ENCODE measurements at regions not wholly inside any gene's neighbourhood (a gene's known extent, or its start where the extent isn't known, plus 50 kb on each side); places are given as distances from the start of the nearest gene placed in this dataset.

- peak; percentile 89 for DNase-seq (ENCODE audit: low spot score)
- peak overlapping the region; percentile 47 to 74 for H3K27ac ChIP-seq
- TF ChIP-seq, protein P1, sequence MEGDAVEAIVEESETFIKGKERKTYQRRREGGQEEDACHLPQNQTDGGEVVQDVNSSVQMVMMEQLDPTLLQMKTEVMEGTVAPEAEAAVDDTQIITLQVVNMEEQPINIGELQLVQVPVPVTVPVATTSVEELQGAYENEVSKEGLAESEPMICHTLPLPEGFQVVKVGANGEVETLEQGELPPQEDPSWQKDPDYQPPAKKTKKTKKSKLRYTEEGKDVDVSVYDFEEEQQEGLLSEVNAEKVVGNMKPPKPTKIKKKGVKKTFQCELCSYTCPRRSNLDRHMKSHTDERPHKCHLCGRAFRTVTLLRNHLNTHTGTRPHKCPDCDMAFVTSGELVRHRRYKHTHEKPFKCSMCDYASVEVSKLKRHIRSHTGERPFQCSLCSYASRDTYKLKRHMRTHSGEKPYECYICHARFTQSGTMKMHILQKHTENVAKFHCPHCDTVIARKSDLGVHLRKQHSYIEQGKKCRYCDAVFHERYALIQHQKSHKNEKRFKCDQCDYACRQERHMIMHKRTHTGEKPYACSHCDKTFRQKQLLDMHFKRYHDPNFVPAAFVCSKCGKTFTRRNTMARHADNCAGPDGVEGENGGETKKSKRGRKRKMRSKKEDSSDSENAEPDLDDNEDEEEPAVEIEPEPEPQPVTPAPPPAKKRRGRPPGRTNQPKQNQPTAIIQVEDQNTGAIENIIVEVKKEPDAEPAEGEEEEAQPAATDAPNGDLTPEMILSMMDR (IDR thresholded peaks at IDR 0.05), result no peak
- peak overlapping the region; percentile 62 for H3K4me3 ChIP-seq
Measured at GRCh38 chr5:173671121-173671949, 54.9 kb upstream of the BOD1 start.

DNA sequence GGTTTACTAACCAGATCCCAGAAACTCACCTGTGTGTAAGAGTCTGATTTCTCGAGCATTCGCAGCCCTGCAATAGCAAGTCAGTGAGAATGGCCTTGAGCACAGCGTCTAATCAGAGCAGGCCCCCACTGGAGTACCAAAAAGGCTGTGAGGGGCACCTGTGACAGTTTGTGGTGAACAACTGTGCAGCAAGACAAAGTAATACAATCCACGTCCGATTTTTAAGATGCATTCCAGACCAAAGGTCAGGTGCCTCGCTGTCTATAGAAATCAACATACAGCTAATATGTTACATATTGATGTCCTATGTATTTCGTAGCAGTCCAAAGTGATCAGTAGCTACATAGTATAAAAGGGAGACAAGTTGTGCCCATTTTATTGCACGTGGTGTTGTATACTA lies 55.7 kb upstream of the BOD1 start:
- no peak overlapping the region for H3K4me3 ChIP-seq
- no peak overlapping the region for H3K27ac ChIP-seq
- TF ChIP-seq, protein P1 (IDR thresholded peaks at IDR 0.05), result no peak
- DNase-seq (ENCODE audit: low spot score), result no peak

GRCh38 chr5:173672891-173673290 lies 56.4 kb upstream of the BOD1 start:
- TF ChIP-seq, protein P1 (IDR thresholded peaks at IDR 0.05), result no peak
- Histone ChIP-seq H3K4me3 (no peak overlapping the region), H3K27ac (no peak overlapping the region)
- DNase-seq (ENCODE audit: low spot score), result no peak

DNA sequence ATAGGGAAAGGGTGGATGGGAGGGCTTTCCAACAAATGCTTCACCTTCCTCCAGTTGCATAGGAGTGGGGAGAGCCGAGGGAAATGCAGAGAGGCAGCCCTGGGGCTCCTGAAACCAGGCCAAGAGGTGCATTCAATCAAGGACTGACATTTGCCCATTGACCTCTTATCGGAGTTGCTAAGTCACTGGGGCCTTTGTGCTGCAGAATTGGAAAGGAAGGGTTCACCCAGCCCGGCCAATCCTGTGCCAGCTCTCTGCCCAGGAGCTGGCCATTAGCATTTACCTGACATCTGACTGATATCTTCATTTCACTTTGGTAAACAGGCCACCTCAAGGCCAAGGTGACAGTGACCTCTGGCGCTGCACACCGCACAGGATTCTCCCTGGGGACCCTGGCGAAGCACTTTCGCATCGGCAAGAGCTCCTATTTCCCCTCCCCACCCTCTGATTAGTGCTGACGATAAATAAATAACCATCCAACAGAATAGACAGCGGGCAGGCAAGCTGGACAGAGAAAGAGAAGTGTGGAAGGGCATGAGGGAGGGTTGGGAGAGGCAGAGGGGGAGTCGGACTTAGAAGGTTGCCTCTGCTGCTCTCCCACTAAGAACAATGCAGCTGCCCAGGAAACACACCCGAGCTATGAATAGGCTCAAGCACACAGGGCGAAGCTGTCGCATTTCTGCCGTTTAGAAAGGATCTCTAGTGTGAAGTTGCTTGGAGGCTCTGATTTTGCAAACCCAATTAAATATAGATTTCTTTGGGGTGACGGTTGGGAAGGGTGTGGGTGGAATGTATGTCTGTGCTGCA lies 57.0 kb upstream of the BOD1 start:
- no peak for DNase-seq (ENCODE audit: low spot score)
- Histone ChIP-seq H3K4me3 (no peak overlapping the region), H3K27ac (no peak overlapping the region)
- TF ChIP-seq, protein P1 (IDR thresholded peaks at IDR 0.05), result no peak

GRCh38 chr5:173675287-173675996 lies 59.0 kb upstream of the BOD1 start:
- no peak overlapping the region for H3K4me3 ChIP-seq
- no peak overlapping the region for H3K27ac ChIP-seq
- no peak for DNase-seq (ENCODE audit: low spot score)
- TF ChIP-seq, protein P1 (IDR thresholded peaks at IDR 0.05), result no peak

- Histone ChIP-seq H3K4me3 (no peak overlapping the region), H3K27ac (no peak overlapping the region)
- DNase-seq (ENCODE audit: low spot score), result no peak
- TF ChIP-seq, protein P1 (IDR thresholded peaks at IDR 0.05), result no peak
Measured at GRCh38 chr5:173676375-173676774, 59.9 kb upstream of the BOD1 start.
